K562 (cell line): ENCODE measurements at regions not wholly inside any gene's neighbourhood (a gene's known extent, or its start where the extent isn't known, plus 50 kb on each side); places are given as distances from the start of the nearest gene placed in this dataset.
"Not testable (repeated sequence)": the region's sequence is repeated elsewhere in the genome, so short reads cannot be mapped to it uniquely, and the experiment has no call there.

Source experiments
- ATAC-seq: fragments of 200-7000 bp; cut with Tn5 transposase; 3 replicates; pipeline ENCODE4 v1.9.1; 2020; ENCODE audit warnings: moderate library complexity
- BruUV-seq: library from RNA; stranded (reverse); fragments of 400-500 nt; replicated peaks from 2 replicates; lab custom pipeline; 2021; lab: Mats Ljungman, UMichigan
- CTCF ChIA-PET: fragments of 300-600 bp; formaldehyde crosslinking; extraction: SDS; loops from one replicate; lab custom pipeline; 2021; ENCODE audit warnings: low intra/inter-chr PET ratio; lab: Yijun Ruan, JAX
- POLR2A ChIA-PET: fragments of 300-600, 350-650 bp; sonication (Branson Sonifier 250); formaldehyde crosslinking; extraction: SDS; loops from one replicate; lab custom pipeline; 2021; ENCODE audit warnings: antibody characterized with exemption, inconsistent platforms; lab: Yijun Ruan, JAX
- DNase-seq, 4 experiments: peaks; one replicate each; pipeline versions ENCODE4 v3.0.0 to v3.0.0-alpha.2; 2011 to 2018; ENCODE audit warnings: low spot score in 3 of 4, mixed read lengths in 3 of 4; ENCODE audit errors: extremely low read depth in 1 of 4
- FAIRE-seq: peaks from 2 replicates; lab custom pipeline; 2011; peaks lifted over from hg19 to GRCh38; lab: Jason Lieb, UNC
- H2AFZ ChIP-seq: 2 replicates; pipeline ENCODE4 v1.6.0; 2011; ENCODE audit warnings: low read depth, low read length, control low read depth, inconsistent platforms
- H3K27ac ChIP-seq: fragments of 200-600 bp; 3 replicates; pipeline ENCODE4 v1.8.0; 2011; ENCODE audit warnings: low read depth, mild to moderate bottlenecking, control low read depth, inconsistent platforms, low read length, moderate library complexity, mixed read lengths; ENCODE audit errors: extremely low read depth
- H3K27me3 ChIP-seq, 2 experiments: fragments of 300-600 bp in 1 of 2; 2 replicates in 1 of 2; 3 replicates in 1 of 2; pipeline versions ENCODE4 v1.6.0 to v1.8.0; 2011; ENCODE audit warnings: inconsistent platforms in 2 of 2, low read length in 2 of 2, mild to moderate bottlenecking in 1 of 2, mixed read lengths in 1 of 2, moderate library complexity in 1 of 2; ENCODE audit not compliant: control insufficient read depth in 2 of 2, insufficient read depth in 2 of 2
- H3K36me3 ChIP-seq: fragments of 300-600 bp; 3 replicates; pipeline ENCODE4 v1.8.0; 2011; ENCODE audit warnings: mild to moderate bottlenecking, low read length, inconsistent platforms; ENCODE audit not compliant: control insufficient read depth, insufficient read depth
- H3K4me1 ChIP-seq, 2 experiments: fragments of 200-600 bp in 1 of 2; replicated peaks in 1 of 2; 2 replicates in 1 of 2; 3 replicates in 1 of 2; pipeline versions ENCODE4 v1.5.1 to v1.8.0; 2011; ENCODE audit warnings: inconsistent platforms in 2 of 2, low read length in 2 of 2, mild to moderate bottlenecking in 1 of 2, mixed read lengths in 1 of 2, moderate library complexity in 1 of 2; ENCODE audit not compliant: control insufficient read depth in 2 of 2, insufficient read depth in 2 of 2
- H3K4me2 ChIP-seq: 2 replicates; pipeline ENCODE4 v1.6.1; 2011; ENCODE audit warnings: low read length, control low read depth, inconsistent platforms, mixed read lengths; ENCODE audit not compliant: insufficient read depth
- H3K4me3 ChIP-seq: fragments of 200-600 bp; sonication (generic), shearing (Covaris generic); 2 replicates; pipeline ENCODE4 v1.5.1; 2016; ENCODE audit warnings: control low read depth, inconsistent platforms
- H3K79me2 ChIP-seq: fragments of 200-600 bp; 3 replicates; pipeline ENCODE4 v1.8.0; 2011; ENCODE audit warnings: low read length, inconsistent platforms; ENCODE audit not compliant: control insufficient read depth, insufficient read depth
- H3K9ac ChIP-seq, 2 experiments: 2 replicates each; pipeline versions ENCODE4 v1.6.0 to v1.6.1; 2011; ENCODE audit warnings: low read depth in 2 of 2, low read length in 2 of 2, control low read depth in 1 of 2, inconsistent platforms in 1 of 2, mild to moderate bottlenecking in 1 of 2, mixed read lengths in 1 of 2; ENCODE audit not compliant: insufficient read depth in 1 of 2
- H3K9me1 ChIP-seq: one replicate; pipeline ENCODE4 v1.6.0; 2011; ENCODE audit warnings: inconsistent platforms, mild to moderate bottlenecking, low read length, moderate library complexity; ENCODE audit not compliant: control insufficient read depth, insufficient read depth
- H3K9me3 ChIP-seq: replicated peaks from 2 replicates; pipeline ENCODE4 v1.5.1; 2011; ENCODE audit warnings: low read depth, low read length, inconsistent platforms; ENCODE audit not compliant: control insufficient read depth, insufficient read depth
- H4K20me1 ChIP-seq: replicated peaks from 2 replicates; pipeline ENCODE4 v1.6.1; 2011; ENCODE audit warnings: low read length, inconsistent platforms, mixed read lengths; ENCODE audit not compliant: control insufficient read depth, insufficient read depth
- NRF1 ChIP-seq, 2 experiments: fragments of 450-650 bp; IDR thresholded peaks in 1 of 2; conservative IDR thresholded peaks in 1 of 2; 2 replicates each; pipeline ENCODE4 v1.6.1; 2014; ENCODE audit warnings: mild to moderate bottlenecking in 2 of 2
- ZNF57 ChIP-seq: fragments of 450-650 bp; formaldehyde crosslinking; IDR thresholded peaks from 2 replicates; pipeline ENCODE4 v1.4.0; 2020; ENCODE audit warnings: mild to moderate bottlenecking, moderate library complexity
- WGBS: fragments of 100-300 bp; shearing (Covaris generic); methylation state at CpG from one replicate; pipeline ENCODE4 v1.1.6; 2016; ENCODE audit warnings: low coverage, mixed read lengths; ENCODE audit not compliant: insufficient coverage; ENCODE audit errors: missing lambda C conversion rate; 5-methylcytosine and 5-hydroxymethylcytosine counted together
- in situ Hi-C: fragments of 300-500 bp; cut with MboI; formaldehyde crosslinking; loops from 4 replicates; pipeline ENCODE4 v1.15.0; 2018; ENCODE audit warnings: inconsistent platforms, mixed read lengths
- intact Hi-C: fragments of 100-400 bp; cut with micrococcal nuclease; formaldehyde crosslinking; loops from 2 replicates; pipeline ENCODE4 v1.14.2; 2022

- TF ChIP-seq ZNF57 (CRISPR knock-in tag): no peak
Observed at GRCh38 chr14:98931911-98932310, 340.1 kb downstream of the BCL11B start (continued).

- BruUV-seq: no TSS peak
- no peaks in the 10 kb centered on the region for H4K20me1 ChIP-seq
- CTCF ChIA-PET: no interaction called here
- in situ Hi-C loops: no loop called here
- H3K4me3 ChIP-seq: no peak overlapping the region
- POLR2A ChIA-PET: interaction anchor here (0.6 kb wide), 1 partner anchor 189 kb away, joined by 3 read pairs; no protein-coding TSS in a partner anchor
- H3K9me3 ChIP-seq: no peaks in the 10 kb centered on the region
- no peak for TF ChIP-seq NRF1 (conservative IDR thresholded peaks at IDR 0.05 in 1 of 2, IDR thresholded peaks at IDR 0.05 in 1 of 2)
- intact Hi-C loops: no loop called here
- no peak overlapping the region for H3K27ac ChIP-seq
- FAIRE-seq (no peak), ATAC-seq (no peak), DNase-seq (no peak)
- no peaks in the 10 kb centered on the region for H3K9me1 ChIP-seq
- 0% methylated on average over 7 of the region's 8 CpGs for WGBS
- H3K79me2 ChIP-seq: no peaks in the 10 kb centered on the region
- H2AFZ ChIP-seq: no peak overlapping the region
- H3K36me3 ChIP-seq: no peaks in the 10 kb centered on the region
- H3K27me3 ChIP-seq: no peaks in the 10 kb centered on the region
- H3K9ac ChIP-seq: no peak overlapping the region
- H3K4me1 ChIP-seq: no peaks in the 10 kb centered on the region
- no peak overlapping the region for H3K4me2 ChIP-seq
Observed at GRCh38 chr14:98932431-98933325, 339.3 kb downstream of the BCL11B start.

- H4K20me1 ChIP-seq, H2AFZ ChIP-seq, H3K9ac ChIP-seq, H3K4me2 ChIP-seq, DNase-seq, ATAC-seq, BruUV-seq, POLR2A ChIA-PET, H3K9me3 ChIP-seq, H3K9me1 ChIP-seq, H3K27ac ChIP-seq, intact Hi-C loops, H3K4me1 ChIP-seq, FAIRE-seq, H3K4me3 ChIP-seq, in situ Hi-C loops, H3K79me2 ChIP-seq, H3K27me3 ChIP-seq, H3K36me3 ChIP-seq, CTCF ChIA-PET: not testable (repeated sequence)
- WGBS: 0% methylated on average over 5 of the region's 5 CpGs
Observed at GRCh38 chr14:98934569-98934968, 337.4 kb downstream of the BCL11B start.
